Effector memory CD4-positive, alpha-beta T cell (primary cell): ENCODE measurements at regions not wholly inside any gene's neighbourhood (a gene's known extent, or its start where the extent isn't known, plus 50 kb on each side); places are given as distances from the start of the nearest gene placed in this dataset.

Experiments used
- DNase-seq, 3 donors: peaks; one replicate each; pipeline ENCODE4 v3.0.0-alpha.2; 2020
- H3K27ac ChIP-seq: 2 replicates; pipeline ENCODE4 v1.7.0; 2013; ENCODE audit warnings: mild to moderate bottlenecking, low read length, moderate library complexity; ENCODE audit not compliant: insufficient read depth, poor library complexity, severe bottlenecking
- H3K27me3 ChIP-seq: replicated peaks from 2 replicates; pipeline ENCODE4 v1.7.0; 2013; ENCODE audit warnings: mild to moderate bottlenecking, low read length; ENCODE audit not compliant: insufficient read depth, control insufficient read depth, poor library complexity, severe bottlenecking
- H3K36me3 ChIP-seq: 2 replicates; pipeline ENCODE4 v1.7.0; 2013; ENCODE audit warnings: mild to moderate bottlenecking, low read length, moderate library complexity; ENCODE audit not compliant: control insufficient read depth, insufficient read depth
- H3K4me1 ChIP-seq: 2 replicates; pipeline ENCODE4 v1.7.0; 2013; ENCODE audit warnings: low read length, mild to moderate bottlenecking; ENCODE audit not compliant: control insufficient read depth, insufficient read depth, poor library complexity, severe bottlenecking
- H3K4me3 ChIP-seq: 2 replicates; pipeline ENCODE4 v1.7.0; 2013; ENCODE audit warnings: low read length, low read depth, mild to moderate bottlenecking; ENCODE audit not compliant: insufficient read depth, poor library complexity, severe bottlenecking
- H3K9me3 ChIP-seq: 2 replicates; pipeline ENCODE4 v1.7.0; 2013; ENCODE audit warnings: mild to moderate bottlenecking, low read length, moderate library complexity; ENCODE audit not compliant: control insufficient read depth

DNA sequence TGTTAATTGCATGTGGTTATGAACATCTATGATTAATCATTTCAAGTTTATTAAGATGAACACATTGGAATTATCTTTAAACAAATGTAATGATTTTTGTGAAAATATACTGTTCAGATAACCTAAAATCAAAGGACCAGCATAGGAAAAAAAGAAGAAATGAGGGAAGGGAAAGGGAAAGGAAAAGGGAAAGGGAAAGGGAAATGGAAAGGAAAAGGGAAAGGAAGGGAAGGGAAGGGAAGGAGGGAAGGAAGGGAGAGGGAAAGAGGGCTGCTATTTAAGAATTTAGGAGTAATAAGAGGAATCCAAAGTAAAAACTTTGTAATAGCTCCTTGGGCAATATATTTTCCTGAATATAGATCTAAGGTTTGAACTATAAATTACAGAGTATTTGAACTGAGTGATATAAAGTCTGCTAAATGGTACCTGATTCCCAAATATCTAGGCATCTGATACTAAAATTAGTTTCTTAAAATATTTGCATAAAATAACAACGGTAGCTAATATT lies 726.3 kb downstream of the EPHA4 start:
- H3K36me3 ChIP-seq: no peaks in the 10 kb centered on the region

DNA sequence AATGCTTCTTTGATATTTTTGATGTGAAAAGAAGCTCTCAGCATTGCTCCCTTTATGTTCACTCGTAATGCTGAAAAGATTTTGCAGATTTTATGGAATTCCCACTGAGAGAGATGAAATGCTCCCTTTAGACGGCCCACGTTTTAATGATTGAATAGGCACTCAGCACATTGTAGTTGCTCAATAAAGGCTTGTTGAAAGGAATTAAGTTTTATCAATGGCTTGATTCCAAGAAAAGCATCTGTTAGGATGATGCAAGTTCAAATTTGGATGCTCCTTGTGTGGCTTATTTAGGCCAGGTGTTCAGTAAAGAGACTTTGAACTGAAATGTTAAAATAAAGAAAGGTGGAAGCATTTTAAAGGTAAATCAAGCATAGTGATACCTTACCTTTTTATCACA lies 725.1 kb downstream of the EPHA4 start:
- Histone ChIP-seq H3K4me3 (no peak overlapping the region), H3K36me3 (no peaks in the 10 kb centered on the region), H3K4me1 (no peaks in the 10 kb centered on the region), H3K9me3 (no peaks in the 10 kb centered on the region), H3K27me3 (no peaks in the 10 kb centered on the region), H3K27ac (no peak overlapping the region)
- no peak for DNase-seq

More for the DNA sequence above, 726.3 kb downstream of the EPHA4 start:
- Histone ChIP-seq H3K9me3 (no peaks in the 10 kb centered on the region), H3K27me3 (no peaks in the 10 kb centered on the region), H3K27ac (no peak overlapping the region), H3K4me3 (no peak overlapping the region), H3K4me1 (no peaks in the 10 kb centered on the region)
- no peak for DNase-seq

- no peak for DNase-seq
- Histone ChIP-seq H3K36me3 (no peaks in the 10 kb centered on the region), H3K27ac (no peak overlapping the region), H3K27me3 (no peaks in the 10 kb centered on the region), H3K9me3 (no peaks in the 10 kb centered on the region), H3K4me1 (no peaks in the 10 kb centered on the region), H3K4me3 (no peak overlapping the region)
Measured at GRCh38 chr2:220847589-220847988, 724.5 kb downstream of the EPHA4 start.

GRCh38 chr2:220849433-220849832 lies 722.7 kb downstream of the EPHA4 start:
- H3K27ac ChIP-seq: no peak overlapping the region
- no peaks in the 10 kb centered on the region for H3K36me3 ChIP-seq
- no peak for DNase-seq
- no peaks in the 10 kb centered on the region for H3K9me3 ChIP-seq
- no peaks in the 10 kb centered on the region for H3K4me1 ChIP-seq
- H3K27me3 ChIP-seq: no peaks in the 10 kb centered on the region
- no peak overlapping the region for H3K4me3 ChIP-seq

- no peak for DNase-seq
- Histone ChIP-seq H3K36me3 (no peaks in the 10 kb centered on the region), H3K27ac (no peak overlapping the region), H3K9me3 (no peaks in the 10 kb centered on the region), H3K4me3 (no peak overlapping the region), H3K4me1 (no peaks in the 10 kb centered on the region), H3K27me3 (no peaks in the 10 kb centered on the region)
Measured at GRCh38 chr2:220850116-220850515, 722.0 kb downstream of the EPHA4 start.

DNA sequence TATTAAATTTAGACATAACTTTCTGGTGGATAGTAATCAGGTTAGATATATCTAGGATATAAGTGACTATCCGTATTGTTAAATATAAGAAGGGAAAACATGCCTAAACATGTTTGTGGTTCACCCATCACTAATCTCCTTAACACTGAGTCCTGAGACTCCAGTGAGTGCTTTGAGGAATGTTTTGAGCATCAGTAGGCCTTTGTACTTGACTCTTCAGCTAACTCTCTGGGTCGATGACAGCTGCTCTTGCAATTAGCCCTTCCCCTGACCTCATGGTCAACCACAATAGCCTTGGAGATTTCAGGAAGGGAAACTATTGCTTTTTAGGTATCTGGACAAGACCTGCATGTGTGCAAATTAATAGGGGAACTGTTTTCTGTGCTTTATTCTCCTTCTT lies 716.8 kb downstream of the EPHA4 start:
- Histone ChIP-seq H3K4me1 (no peaks in the 10 kb centered on the region), H3K4me3 (no peak overlapping the region)

DNA sequence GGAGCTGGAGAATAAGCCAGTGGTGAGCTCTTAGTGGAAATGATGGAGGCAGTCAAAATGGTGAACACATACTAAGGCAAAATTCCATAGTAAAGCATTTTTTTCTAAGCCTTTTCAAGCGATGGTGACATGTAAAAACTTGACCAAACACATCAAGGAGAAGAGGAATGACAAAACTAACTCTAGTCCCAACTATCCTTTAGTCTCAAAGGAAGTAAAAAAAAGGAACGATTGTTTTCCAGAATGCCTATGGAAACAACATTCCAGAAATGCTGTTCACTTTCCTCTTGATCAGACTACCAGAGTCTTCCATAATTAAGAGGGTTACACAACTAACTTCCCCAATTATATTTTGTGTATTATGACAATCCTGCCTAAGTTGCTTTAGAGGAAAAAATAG lies 715.6 kb downstream of the EPHA4 start:
- no peaks in the 10 kb centered on the region for H3K4me1 ChIP-seq
- H3K36me3 ChIP-seq: no peaks in the 10 kb centered on the region
- H3K27me3 ChIP-seq: no peaks in the 10 kb centered on the region
- no peak overlapping the region for H3K27ac ChIP-seq
- H3K9me3 ChIP-seq: no peaks in the 10 kb centered on the region
- no peak for DNase-seq
- no peak overlapping the region for H3K4me3 ChIP-seq

More for the DNA sequence above, 716.8 kb downstream of the EPHA4 start:
- Histone ChIP-seq H3K27me3 (no peaks in the 10 kb centered on the region), H3K36me3 (no peaks in the 10 kb centered on the region), H3K27ac (no peak overlapping the region), H3K9me3 (no peaks in the 10 kb centered on the region)
- DNase-seq: no peak

GRCh38 chr2:220857368-220857767 lies 714.7 kb downstream of the EPHA4 start:
- Histone ChIP-seq H3K36me3 (no peaks in the 10 kb centered on the region), H3K27me3 (no peaks in the 10 kb centered on the region), H3K9me3 (no peaks in the 10 kb centered on the region), H3K27ac (no peak overlapping the region), H3K4me1 (no peaks in the 10 kb centered on the region), H3K4me3 (no peak overlapping the region)
- no peak for DNase-seq

DNA sequence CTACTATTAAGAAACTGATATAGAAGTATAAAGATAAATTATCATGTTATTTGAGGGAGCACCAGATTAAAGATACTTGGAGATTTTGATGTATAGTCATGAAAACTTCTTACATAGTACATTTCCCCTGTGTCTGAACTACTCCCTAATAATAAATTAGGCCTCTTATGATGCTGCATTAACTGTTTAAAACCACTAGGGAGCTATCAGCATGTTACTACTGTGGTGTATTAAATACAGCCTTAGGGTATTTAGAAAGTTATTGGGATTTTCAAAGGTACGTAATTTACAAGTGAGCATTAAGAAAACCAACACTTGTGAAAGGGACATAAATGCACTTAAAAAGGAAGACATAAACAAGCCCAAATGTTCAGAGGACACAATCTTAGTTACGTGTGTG lies 714.0 kb downstream of the EPHA4 start:
- H3K27ac ChIP-seq: no peak overlapping the region
- no peaks in the 10 kb centered on the region for H3K36me3 ChIP-seq
- DNase-seq: no peak
- H3K4me1 ChIP-seq: no peaks in the 10 kb centered on the region
- no peaks in the 10 kb centered on the region for H3K9me3 ChIP-seq
- H3K27me3 ChIP-seq: no peaks in the 10 kb centered on the region
- no peak overlapping the region for H3K4me3 ChIP-seq

DNA sequence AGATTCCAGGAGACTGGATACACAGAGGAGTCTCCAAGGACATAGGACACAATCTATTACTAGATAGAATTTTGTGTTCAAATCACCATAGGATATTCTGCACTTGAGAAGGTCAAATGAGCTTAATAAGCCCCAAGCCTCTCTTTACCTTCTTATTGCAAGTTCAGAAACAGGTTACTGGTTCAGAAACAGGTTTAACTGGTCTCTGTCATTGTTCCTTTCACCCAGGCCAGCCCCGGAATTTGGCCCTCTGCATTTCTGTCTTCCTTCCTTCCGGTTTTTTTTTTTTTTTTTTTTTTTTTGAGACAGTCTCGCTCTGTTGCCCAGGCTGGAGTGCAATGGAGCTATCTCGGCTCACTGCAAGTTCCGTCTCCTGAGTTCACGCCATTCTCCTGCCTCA lies 700.2 kb downstream of the EPHA4 start:
- Histone ChIP-seq H3K9me3 (no peaks in the 10 kb centered on the region), H3K27ac (no peak overlapping the region), H3K4me3 (no peak overlapping the region), H3K4me1 (no peaks in the 10 kb centered on the region), H3K36me3 (no peaks in the 10 kb centered on the region), H3K27me3 (no peaks in the 10 kb centered on the region)
- no peak for DNase-seq
